SU-DHL-6 (cell line): ENCODE measurements at regions not wholly inside any gene's neighbourhood (a gene's known extent, or its start where the extent isn't known, plus 50 kb on each side); places are given as distances from the start of the nearest gene placed in this dataset.

Source experiments
- EZH2phosphoT487 ChIP-seq: fragments of 200-600 bp; sonication (generic), shearing (Covaris generic); conservative IDR thresholded peaks from 2 replicates; pipeline ENCODE4 v1.6.1; 2018; ENCODE audit warnings: mild to moderate bottlenecking, antibody characterized with exemption, low read length, moderate library complexity, mixed read lengths
- TF ChIP-seq, protein P1 (sequence below): fragments of 200-600 bp; sonication (generic); IDR thresholded peaks from one replicate; pipeline ENCODE4 v1.5.1; 2017; ENCODE audit warnings: antibody characterized with exemption, mild to moderate bottlenecking, low read length, moderate library complexity; ENCODE audit not compliant: insufficient read depth, poor library complexity, severe bottlenecking

- TF ChIP-seq, protein P1, sequence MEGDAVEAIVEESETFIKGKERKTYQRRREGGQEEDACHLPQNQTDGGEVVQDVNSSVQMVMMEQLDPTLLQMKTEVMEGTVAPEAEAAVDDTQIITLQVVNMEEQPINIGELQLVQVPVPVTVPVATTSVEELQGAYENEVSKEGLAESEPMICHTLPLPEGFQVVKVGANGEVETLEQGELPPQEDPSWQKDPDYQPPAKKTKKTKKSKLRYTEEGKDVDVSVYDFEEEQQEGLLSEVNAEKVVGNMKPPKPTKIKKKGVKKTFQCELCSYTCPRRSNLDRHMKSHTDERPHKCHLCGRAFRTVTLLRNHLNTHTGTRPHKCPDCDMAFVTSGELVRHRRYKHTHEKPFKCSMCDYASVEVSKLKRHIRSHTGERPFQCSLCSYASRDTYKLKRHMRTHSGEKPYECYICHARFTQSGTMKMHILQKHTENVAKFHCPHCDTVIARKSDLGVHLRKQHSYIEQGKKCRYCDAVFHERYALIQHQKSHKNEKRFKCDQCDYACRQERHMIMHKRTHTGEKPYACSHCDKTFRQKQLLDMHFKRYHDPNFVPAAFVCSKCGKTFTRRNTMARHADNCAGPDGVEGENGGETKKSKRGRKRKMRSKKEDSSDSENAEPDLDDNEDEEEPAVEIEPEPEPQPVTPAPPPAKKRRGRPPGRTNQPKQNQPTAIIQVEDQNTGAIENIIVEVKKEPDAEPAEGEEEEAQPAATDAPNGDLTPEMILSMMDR: no peak
- no peak for TF ChIP-seq EZH2phosphoT487
Observed at GRCh38 chr16:48999508-48999907, 282.1 kb downstream of the CBLN1 start.
